H9 (cell line): ENCODE measurements at regions not wholly inside any gene's neighbourhood (a gene's known extent, or its start where the extent isn't known, plus 50 kb on each side); places are given as distances from the start of the nearest gene placed in this dataset.

Experiments
- DNase-seq: peaks from one replicate; pipeline ENCODE4 v3.0.0-alpha.2; 2017
- H2AFZ ChIP-seq: one replicate; pipeline ENCODE4 v1.6.1; 2013; ENCODE audit warnings: mild to moderate bottlenecking, low read length, control low read depth, moderate library complexity
- H2AK5ac ChIP-seq: 2 replicates; pipeline ENCODE4 v1.6.1; 2013; ENCODE audit warnings: low read length, control low read depth, mixed read lengths; ENCODE audit not compliant: insufficient read length
- H2BK120ac ChIP-seq: one replicate; pipeline ENCODE4 v1.6.1; 2013; ENCODE audit warnings: low read depth, mild to moderate bottlenecking, low read length, control low read depth, inconsistent platforms; ENCODE audit not compliant: poor library complexity, severe bottlenecking
- H2BK12ac ChIP-seq: 2 replicates; pipeline ENCODE4 v1.6.1; 2013; ENCODE audit warnings: low read length, control low read depth, mixed read lengths, low read depth; ENCODE audit not compliant: insufficient read length
- H2BK15ac ChIP-seq: 2 replicates; pipeline ENCODE4 v1.6.1; 2013; ENCODE audit warnings: low read depth, low read length, control low read depth
- H2BK20ac ChIP-seq: one replicate; pipeline ENCODE4 v1.6.1; 2013; ENCODE audit warnings: low read depth, mild to moderate bottlenecking, low read length, control low read depth, inconsistent platforms; ENCODE audit not compliant: poor library complexity, severe bottlenecking
- H2BK5ac ChIP-seq: 2 replicates; pipeline ENCODE4 v1.6.1; 2013; ENCODE audit warnings: low read length, control low read depth, mixed read lengths; ENCODE audit not compliant: insufficient read length
- H3K14ac ChIP-seq: 2 replicates; pipeline ENCODE4 v1.6.1; 2013; ENCODE audit warnings: low read length, control low read depth; ENCODE audit not compliant: insufficient read depth
- H3K18ac ChIP-seq: 2 replicates; pipeline ENCODE4 v1.6.1; 2013; ENCODE audit warnings: low read depth, mild to moderate bottlenecking, mixed read lengths, low read length, control low read depth; ENCODE audit not compliant: insufficient read length
- H3K23ac ChIP-seq: 2 replicates; pipeline ENCODE4 v1.6.1; 2013; ENCODE audit warnings: low read length, control low read depth, mixed read lengths, low read depth; ENCODE audit not compliant: insufficient read length
- H3K23me2 ChIP-seq: 2 replicates; pipeline ENCODE4 v1.6.1; 2013; ENCODE audit warnings: low read depth, mild to moderate bottlenecking, mixed read lengths, low read length, control low read depth; ENCODE audit not compliant: insufficient read length, poor library complexity, severe bottlenecking
- H3K27ac ChIP-seq: 2 replicates; pipeline ENCODE4 v1.5.1; 2013; ENCODE audit warnings: low read length, control low read depth, mixed read lengths, low read depth; ENCODE audit not compliant: insufficient read length
- H3K27me3 ChIP-seq: 2 replicates; pipeline ENCODE4 v1.6.1; 2013; ENCODE audit warnings: low read length, control low read depth, inconsistent platforms; ENCODE audit not compliant: insufficient read depth
- H3K4ac ChIP-seq: 2 replicates; pipeline ENCODE4 v1.6.1; 2013; ENCODE audit warnings: low read depth, mild to moderate bottlenecking, control low read depth, inconsistent platforms, low read length, moderate library complexity
- H3K4me1 ChIP-seq: 2 replicates; pipeline ENCODE4 v1.6.1; 2013; ENCODE audit warnings: low read length, control low read depth, inconsistent platforms; ENCODE audit not compliant: insufficient read depth
- H3K4me2 ChIP-seq: 2 replicates; pipeline ENCODE4 v1.6.1; 2013; ENCODE audit warnings: low read length, control low read depth, mixed read lengths; ENCODE audit not compliant: insufficient read length, insufficient read depth
- H3K56ac ChIP-seq: 2 replicates; pipeline ENCODE4 v1.6.1; 2013; ENCODE audit warnings: low read depth, mild to moderate bottlenecking, mixed read lengths, low read length, control low read depth; ENCODE audit not compliant: insufficient read length
- H3K79me1 ChIP-seq: 2 replicates; pipeline ENCODE4 v1.6.1; 2013; ENCODE audit warnings: low read depth, mild to moderate bottlenecking, moderate library complexity, low read length, control low read depth, inconsistent platforms; ENCODE audit not compliant: insufficient read depth, poor library complexity, severe bottlenecking
- H3K79me2 ChIP-seq: 2 replicates; pipeline ENCODE4 v1.6.1; 2013; ENCODE audit warnings: low read length, control low read depth, inconsistent platforms; ENCODE audit not compliant: insufficient read depth
- H3K9ac ChIP-seq: 2 replicates; pipeline ENCODE4 v1.6.1; 2013; ENCODE audit warnings: low read length, control low read depth, mixed read lengths; ENCODE audit not compliant: insufficient read length; ENCODE audit errors: extremely low read depth
- H3K9me3 ChIP-seq: one replicate; pipeline ENCODE4 v1.6.1; 2013; ENCODE audit warnings: low read depth, low read length, inconsistent platforms; ENCODE audit not compliant: control insufficient read depth
- H3T11ph ChIP-seq: one replicate; pipeline ENCODE4 v1.6.1; 2013; ENCODE audit warnings: mild to moderate bottlenecking, low read length, control low read depth, inconsistent platforms
- H4K20me1 ChIP-seq: one replicate; pipeline ENCODE4 v1.6.1; 2013; ENCODE audit not compliant: control insufficient read depth, insufficient read length, insufficient read depth
- H4K5ac ChIP-seq: 2 replicates; pipeline ENCODE4 v1.6.1; 2013; ENCODE audit warnings: low read depth, mild to moderate bottlenecking, mixed read lengths, low read length, control low read depth; ENCODE audit not compliant: insufficient read length
- H4K8ac ChIP-seq: replicated peaks from 2 replicates; pipeline ENCODE4 v1.6.1; 2013; ENCODE audit warnings: low read length, control low read depth, mixed read lengths, low read depth; ENCODE audit not compliant: insufficient read length
- H4K91ac ChIP-seq: 2 replicates; pipeline ENCODE4 v1.6.1; 2013; ENCODE audit warnings: low read depth, mild to moderate bottlenecking, moderate library complexity, mixed read lengths, low read length, control low read depth; ENCODE audit not compliant: insufficient read length
- H3K27ac Mint-ChIP-seq, 3 experiments: 2 replicates in 2 of 3; 3 replicates in 1 of 3; pipeline ENCODE4 v1.8.0; 2020 to 2021; ENCODE audit warnings: mixed read lengths in 3 of 3, mild to moderate bottlenecking in 1 of 3, moderate library complexity in 1 of 3
- H3K27me3 Mint-ChIP-seq: 2 replicates; pipeline ENCODE4 v1.8.0; 2021; ENCODE audit warnings: low read depth, mild to moderate bottlenecking, moderate library complexity, mixed read lengths
- H3K36me3 Mint-ChIP-seq, 3 experiments: 2 replicates in 2 of 3; 3 replicates in 1 of 3; pipeline ENCODE4 v1.8.0; 2020 to 2021; ENCODE audit warnings: low read depth in 3 of 3, mixed read lengths in 3 of 3; ENCODE audit not compliant: insufficient read depth in 1 of 3
- H3K4me1 Mint-ChIP-seq, 2 experiments: 2 replicates each; pipeline ENCODE4 v1.8.0; 2020; ENCODE audit warnings: mixed read lengths in 2 of 2
- H3K4me3 Mint-ChIP-seq, 2 experiments: 2 replicates in 1 of 2; 3 replicates in 1 of 2; pipeline ENCODE4 v1.8.0; 2020 to 2021; ENCODE audit warnings: mild to moderate bottlenecking in 2 of 2, mixed read lengths in 2 of 2, moderate library complexity in 1 of 2
- H3K9me3 Mint-ChIP-seq, 2 experiments: 2 replicates in 1 of 2; 3 replicates in 1 of 2; pipeline ENCODE4 v1.8.0; 2020; ENCODE audit warnings: mild to moderate bottlenecking in 2 of 2, mixed read lengths in 2 of 2, moderate library complexity in 1 of 2
- WGBS: extraction: QIAGEN DNeasy Blood & Tissue Kit; methylation state at CpG from one replicate; pipeline ENCODE4 v1.1.7; 2013; ENCODE audit warnings: missing lambda C conversion rate, low lambda C conversion rate, mixed read lengths; ENCODE audit not compliant: insufficient read length; ENCODE audit errors: extremely low coverage; 5-methylcytosine and 5-hydroxymethylcytosine counted together
- TF ChIP-seq, protein P1 (sequence below): fragments of 200-600 bp; sonication (generic); conservative IDR thresholded peaks from 3 replicates; pipeline ENCODE4 v1.8.0; 2021; ENCODE audit warnings: antibody characterized with exemption, mild to moderate bottlenecking

DNA sequence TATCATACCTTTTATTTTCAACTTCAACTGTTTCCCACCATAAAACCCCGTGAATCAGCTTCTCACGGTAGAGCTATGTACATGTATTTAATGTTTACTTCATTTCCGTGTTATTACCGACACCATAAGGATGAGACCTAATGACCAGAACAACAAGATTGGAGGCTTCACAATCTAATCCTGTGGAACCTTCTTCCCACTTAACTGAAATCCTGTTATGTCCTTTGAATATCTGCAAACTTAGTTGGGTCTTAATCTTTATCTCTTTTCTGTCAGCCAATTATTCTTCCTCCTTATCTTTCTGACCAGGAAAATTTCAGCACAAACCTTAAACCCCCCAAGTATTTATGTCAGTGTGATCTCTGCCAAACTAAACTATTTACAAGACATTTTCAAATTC, 214.4 kb downstream of the TMX3 start:
- Histone ChIP-seq H2BK12ac (no peak overlapping the region), H3K27ac (no peak overlapping the region), H4K5ac (no peak overlapping the region), H2BK5ac (no peak overlapping the region), H2BK120ac (no peak overlapping the region), H3K79me2 (no peaks in the 10 kb centered on the region), H4K91ac (no peak overlapping the region), H3K9me3 (no peaks in the 10 kb centered on the region), H3K18ac (no peak overlapping the region), H3K27me3 (no peaks in the 10 kb centered on the region), H4K8ac (no peak overlapping the region), H3T11ph (no peak overlapping the region), H3K23ac (no peak overlapping the region), H3K79me1 (no peaks in the 10 kb centered on the region), H2AK5ac (no peak overlapping the region), H3K9ac (no peak overlapping the region), H3K23me2 (no peaks in the 10 kb centered on the region), H3K14ac (no peak overlapping the region), H3K4me1 (no peaks in the 10 kb centered on the region; the same call in 1 of the 2 replicates), H3K4me2 (no peak overlapping the region), H2AFZ (no peak overlapping the region), H2BK15ac (no peak overlapping the region), H3K4ac (no peak overlapping the region), H4K20me1 (no peaks in the 10 kb centered on the region), H3K56ac (no peak overlapping the region), H2BK20ac (no peak overlapping the region)
- H3K27ac Mint-ChIP-seq: no peak overlapping the region
- H3K4me3 Mint-ChIP-seq: no peak overlapping the region
- TF ChIP-seq, protein P1, sequence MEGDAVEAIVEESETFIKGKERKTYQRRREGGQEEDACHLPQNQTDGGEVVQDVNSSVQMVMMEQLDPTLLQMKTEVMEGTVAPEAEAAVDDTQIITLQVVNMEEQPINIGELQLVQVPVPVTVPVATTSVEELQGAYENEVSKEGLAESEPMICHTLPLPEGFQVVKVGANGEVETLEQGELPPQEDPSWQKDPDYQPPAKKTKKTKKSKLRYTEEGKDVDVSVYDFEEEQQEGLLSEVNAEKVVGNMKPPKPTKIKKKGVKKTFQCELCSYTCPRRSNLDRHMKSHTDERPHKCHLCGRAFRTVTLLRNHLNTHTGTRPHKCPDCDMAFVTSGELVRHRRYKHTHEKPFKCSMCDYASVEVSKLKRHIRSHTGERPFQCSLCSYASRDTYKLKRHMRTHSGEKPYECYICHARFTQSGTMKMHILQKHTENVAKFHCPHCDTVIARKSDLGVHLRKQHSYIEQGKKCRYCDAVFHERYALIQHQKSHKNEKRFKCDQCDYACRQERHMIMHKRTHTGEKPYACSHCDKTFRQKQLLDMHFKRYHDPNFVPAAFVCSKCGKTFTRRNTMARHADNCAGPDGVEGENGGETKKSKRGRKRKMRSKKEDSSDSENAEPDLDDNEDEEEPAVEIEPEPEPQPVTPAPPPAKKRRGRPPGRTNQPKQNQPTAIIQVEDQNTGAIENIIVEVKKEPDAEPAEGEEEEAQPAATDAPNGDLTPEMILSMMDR: no peak
- H3K4me1 Mint-ChIP-seq: peaks cover 15 to 17% of the 10 kb centered on the region in 2 experiments
- no peak for DNase-seq
- no peaks in the 10 kb centered on the region for H3K9me3 Mint-ChIP-seq
- no peaks in the 10 kb centered on the region for H3K36me3 Mint-ChIP-seq
- WGBS: no CpG with 5 or more reads among the region's 4 CpGs
- H3K27me3 Mint-ChIP-seq: no peaks in the 10 kb centered on the region
